ENCODE measurements at regions not wholly inside any gene's neighbourhood (a gene's known extent, or its start where the extent isn't known, plus 50 kb on each side); places are given as distances from the start of the nearest gene placed in this dataset.

DNA sequence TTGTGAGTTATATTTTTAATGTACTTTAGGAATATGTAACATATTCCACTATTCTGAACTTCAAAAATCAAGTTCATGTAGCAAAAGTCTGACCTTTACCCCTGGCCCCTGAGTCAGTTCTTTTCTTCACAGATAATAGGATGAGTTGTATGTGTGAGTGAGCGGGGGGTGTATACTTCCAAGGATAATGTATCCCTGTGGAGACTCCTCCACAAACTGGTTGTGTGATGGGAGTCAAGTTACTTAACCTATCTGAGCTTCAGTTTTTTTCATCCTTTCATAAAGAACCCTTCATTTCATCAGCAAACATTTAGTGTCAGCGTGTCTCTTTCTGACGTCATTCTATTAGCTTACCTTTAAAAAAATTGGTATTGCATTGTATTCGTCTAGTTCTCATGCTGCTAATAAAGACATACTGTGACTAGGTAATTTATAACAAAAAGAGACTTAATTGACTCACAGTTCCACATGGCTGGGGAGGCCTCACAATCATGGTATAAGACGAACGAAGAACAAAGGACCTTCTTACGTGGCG, 288.1 kb upstream of the GPC6 start:
- Histone ChIP-seq H3K4me1 (no peaks in the 10 kb centered on the region), H3K27me3 (no peaks in the 10 kb centered on the region), H3K4me3 (no peak overlapping the region), H3K36me3 (no peaks in the 10 kb centered on the region), H3K9me3 (no peaks in the 10 kb centered on the region), H3K27ac (no peak overlapping the region)
- intact Hi-C loops (cut with DNase I) = no loop called here
- DNase-seq (no peak), ATAC-seq (no peak)
- TF ChIP-seq, protein P1, sequence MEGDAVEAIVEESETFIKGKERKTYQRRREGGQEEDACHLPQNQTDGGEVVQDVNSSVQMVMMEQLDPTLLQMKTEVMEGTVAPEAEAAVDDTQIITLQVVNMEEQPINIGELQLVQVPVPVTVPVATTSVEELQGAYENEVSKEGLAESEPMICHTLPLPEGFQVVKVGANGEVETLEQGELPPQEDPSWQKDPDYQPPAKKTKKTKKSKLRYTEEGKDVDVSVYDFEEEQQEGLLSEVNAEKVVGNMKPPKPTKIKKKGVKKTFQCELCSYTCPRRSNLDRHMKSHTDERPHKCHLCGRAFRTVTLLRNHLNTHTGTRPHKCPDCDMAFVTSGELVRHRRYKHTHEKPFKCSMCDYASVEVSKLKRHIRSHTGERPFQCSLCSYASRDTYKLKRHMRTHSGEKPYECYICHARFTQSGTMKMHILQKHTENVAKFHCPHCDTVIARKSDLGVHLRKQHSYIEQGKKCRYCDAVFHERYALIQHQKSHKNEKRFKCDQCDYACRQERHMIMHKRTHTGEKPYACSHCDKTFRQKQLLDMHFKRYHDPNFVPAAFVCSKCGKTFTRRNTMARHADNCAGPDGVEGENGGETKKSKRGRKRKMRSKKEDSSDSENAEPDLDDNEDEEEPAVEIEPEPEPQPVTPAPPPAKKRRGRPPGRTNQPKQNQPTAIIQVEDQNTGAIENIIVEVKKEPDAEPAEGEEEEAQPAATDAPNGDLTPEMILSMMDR (IDR thresholded peaks at IDR 0.05) = no peak

DNA sequence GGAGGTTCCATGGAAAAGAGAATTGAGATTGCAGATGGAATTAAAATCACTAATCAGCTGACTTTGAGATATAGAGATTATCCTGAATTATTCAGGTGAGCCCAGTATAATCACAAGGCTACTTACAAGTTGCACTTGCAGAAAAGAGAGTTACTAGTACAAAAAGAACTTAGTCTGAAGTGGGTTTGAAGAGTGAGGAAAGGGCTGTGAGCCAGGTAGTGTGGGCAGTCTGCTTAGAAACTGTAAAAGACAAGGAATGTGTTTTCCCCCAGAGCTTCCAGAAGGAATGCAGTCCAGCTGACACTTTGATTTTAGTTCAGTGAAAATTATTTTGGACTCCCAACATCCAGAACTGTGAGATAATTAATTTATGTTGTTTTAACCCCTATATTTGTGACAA, 285.4 kb upstream of the GPC6 start:
- no peak overlapping the region for H3K27ac ChIP-seq
- intact Hi-C loops (cut with DNase I) = no loop called here
- no peak for ATAC-seq
- no peaks in the 10 kb centered on the region for H3K36me3 ChIP-seq
- H3K27me3 ChIP-seq = no peaks in the 10 kb centered on the region
- no peaks in the 10 kb centered on the region for H3K4me1 ChIP-seq
- TF ChIP-seq, protein P1 (IDR thresholded peaks at IDR 0.05) = no peak
- H3K9me3 ChIP-seq = no peaks in the 10 kb centered on the region
- DNase-seq = no peak
- no peak overlapping the region for H3K4me3 ChIP-seq

DNA sequence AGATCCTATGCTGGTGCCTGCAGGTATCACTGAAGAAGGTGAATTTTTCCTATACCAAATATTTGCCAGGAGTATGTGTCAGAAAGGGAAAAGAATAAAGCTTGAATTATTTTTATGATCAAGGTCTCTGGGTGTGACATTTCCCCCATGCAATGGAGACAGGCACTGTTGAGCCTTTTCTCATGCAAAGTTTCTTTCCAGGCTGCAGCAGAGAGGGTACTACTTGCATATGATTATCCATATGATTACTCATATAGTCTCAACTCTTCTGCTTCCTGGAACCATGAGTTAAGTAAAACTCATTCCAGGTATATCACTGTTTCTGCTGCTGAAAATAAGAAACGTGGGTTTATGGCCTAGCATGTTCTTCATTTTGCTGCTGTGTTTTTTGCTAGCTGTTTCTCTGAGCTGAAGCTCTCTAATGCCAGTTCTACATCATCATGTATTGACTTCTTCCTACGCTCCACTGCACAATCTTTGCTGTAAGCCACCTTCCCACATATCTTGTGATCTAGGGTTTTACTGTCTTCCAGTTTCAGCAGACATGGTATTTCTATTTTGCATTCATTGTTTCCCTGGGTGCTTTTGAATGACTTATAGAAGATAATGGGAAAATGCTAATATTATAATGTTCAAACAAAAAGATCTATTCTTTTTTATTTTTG, 278.7 kb upstream of the GPC6 start:
- intact Hi-C loops (cut with DNase I) = no loop called here
- TF ChIP-seq, protein P1 (IDR thresholded peaks at IDR 0.05) = no peak
- no peak for ATAC-seq

DNA sequence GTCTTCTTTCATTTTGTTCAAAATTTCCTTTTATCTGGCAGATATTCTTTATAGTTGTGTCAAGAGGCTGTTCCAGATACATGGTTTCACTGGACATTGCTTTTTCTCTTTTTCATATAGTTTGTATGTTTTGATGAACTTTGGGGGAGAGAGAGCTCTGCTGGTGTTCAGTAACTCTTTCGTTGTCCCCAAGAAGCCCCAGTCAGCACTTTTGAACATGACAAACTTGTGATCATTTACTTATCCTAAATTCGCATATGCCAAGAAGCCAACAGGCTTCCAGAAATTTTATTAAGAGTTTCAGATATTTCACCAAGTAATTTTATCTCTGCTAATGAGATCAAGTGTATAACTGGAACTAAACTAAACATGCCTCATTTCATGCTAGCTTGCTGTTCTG, 275.8 kb upstream of the GPC6 start:
- TF ChIP-seq, protein P1 (IDR thresholded peaks at IDR 0.05) = no peak
- no peak for ATAC-seq
- intact Hi-C loops (cut with DNase I) = no loop called here
- Histone ChIP-seq H3K27ac (no peak overlapping the region), H3K36me3 (no peaks in the 10 kb centered on the region), H3K4me3 (no peak overlapping the region), H3K9me3 (no peaks in the 10 kb centered on the region), H3K4me1 (no peaks in the 10 kb centered on the region), H3K27me3 (no peaks in the 10 kb centered on the region)
- DNase-seq = no peak

More for the DNA sequence above, 278.7 kb upstream of the GPC6 start:
- Histone ChIP-seq H3K36me3 (no peaks in the 10 kb centered on the region), H3K27me3 (no peaks in the 10 kb centered on the region), H3K27ac (no peak overlapping the region), H3K4me3 (no peak overlapping the region), H3K9me3 (no peaks in the 10 kb centered on the region), H3K4me1 (no peaks in the 10 kb centered on the region)
- DNase-seq = no peak

DNA sequence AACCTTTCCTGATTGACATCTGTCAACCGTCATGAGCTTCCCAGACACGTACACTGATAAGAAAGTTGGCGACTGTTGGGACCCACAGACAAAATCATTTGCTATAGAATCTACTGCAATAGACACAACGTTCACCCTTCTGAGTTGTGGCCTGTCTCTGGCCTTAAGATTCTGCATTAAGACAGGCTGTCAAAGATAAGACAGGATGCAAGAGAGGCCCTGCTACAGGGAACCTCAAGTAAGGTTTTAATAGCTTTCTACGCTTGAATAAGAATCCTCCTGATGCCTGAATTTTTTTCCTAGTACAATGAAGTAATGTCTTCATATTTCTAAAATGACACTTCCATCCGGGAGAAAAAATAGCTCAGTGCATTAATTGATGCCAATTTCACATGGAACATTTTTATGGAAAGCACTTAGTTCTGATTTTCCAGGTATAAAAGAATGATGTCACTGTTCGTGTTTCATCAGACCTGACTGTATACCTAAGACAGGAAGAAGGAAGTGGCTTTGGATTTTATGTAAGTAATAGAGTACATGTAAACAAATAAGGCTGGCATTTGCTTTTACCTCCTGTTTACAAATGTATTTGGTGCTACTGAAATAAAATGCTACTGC, 275.2 kb upstream of the GPC6 start:
- Histone ChIP-seq H3K27me3 (no peaks in the 10 kb centered on the region), H3K9me3 (no peaks in the 10 kb centered on the region), H3K4me1 (no peaks in the 10 kb centered on the region), H3K36me3 (no peaks in the 10 kb centered on the region), H3K27ac (no peak overlapping the region), H3K4me3 (no peak overlapping the region)
- intact Hi-C loops (cut with DNase I) = no loop called here
- no peak for ATAC-seq
- TF ChIP-seq, protein P1 (IDR thresholded peaks at IDR 0.05) = no peak
- DNase-seq = no peak

All from upper lobe of right lung (tissue), 1 donor.